Adrenal gland (tissue), 9 donors: ENCODE measurements at regions not wholly inside any gene's neighbourhood (a gene's known extent, or its start where the extent isn't known, plus 50 kb on each side); places are given as distances from the start of the nearest gene placed in this dataset.
"Not testable (repeated sequence)": the region's sequence is repeated elsewhere in the genome, so short reads cannot be mapped to it uniquely, and the experiment has no call there.

Experiments
- DNase-seq, 7 donors: peaks; one replicate each; pipeline ENCODE4 v3.0.0-alpha.2; 2019 to 2020
- H3K27ac ChIP-seq, 5 donors: fragments of 200-600 bp; sonication (generic) in 4 of 5; 1 replicate in 3 of 5; 2 replicates in 2 of 5; pipeline versions ENCODE4 v1.5.1 to v1.8.0; 2016 to 2020; ENCODE audit warnings: mild to moderate bottlenecking in 1 of 5
- H3K27me3 ChIP-seq: fragments of 200-600 bp; 2 replicates; pipeline ENCODE4 v1.8.0; 2021
- H3K36me3 ChIP-seq, 2 donors: fragments of 200-600 bp; replicated peaks in 1 of 2; 1 replicate in 1 of 2; 2 replicates in 1 of 2; pipeline versions ENCODE4 v1.5.1 to v1.8.0; 2018 to 2022
- H3K4me1 ChIP-seq, 2 donors: fragments of 200-600 bp; replicated peaks in 1 of 2; 1 replicate in 1 of 2; 2 replicates in 1 of 2; pipeline versions ENCODE4 v1.5.1 to v1.8.0; 2018 to 2021
- H3K4me3 ChIP-seq, 4 donors: fragments of 200-600 bp; sonication (generic) in 3 of 4; one replicate each; pipeline ENCODE4 v1.5.1; 2016 to 2018
- H3K9me3 ChIP-seq, 3 donors: fragments of 200-600 bp; sonication (generic) in 1 of 3; replicated peaks in 1 of 3; 1 replicate in 2 of 3; 2 replicates in 1 of 3; pipeline versions ENCODE4 v1.5.1 to v1.8.0; 2016 to 2021
- POLR2A ChIP-seq, 2 donors: fragments of 450-650 bp; IDR thresholded peaks; one replicate each; pipeline ENCODE4 v1.6.1; 2017; ENCODE audit warnings: antibody characterized with exemption in 2 of 2, mild to moderate bottlenecking in 2 of 2, moderate library complexity in 1 of 2
- WGBS, 4 donors: extraction: QIAGEN DNeasy Blood & Tissue Kit in 2 of 4; methylation state at CpG; one replicate each; pipeline versions ENCODE4 v1.1.5 to v1.1.7; 2013 to 2017; 5-methylcytosine and 5-hydroxymethylcytosine counted together
- intact Hi-C, 2 donors: fragments of 100-400 bp; cut with DNase I; formaldehyde crosslinking; loops; one replicate each; pipeline versions ENCODE4 v1.14.1 to v1.15.0; 2022 to 2023
- TF ChIP-seq, protein P1 (sequence below), 6 experiments: fragments of 450-650 bp in 4 of 6; fragments of 200-600 bp in 2 of 6; sonication (generic) in 1 of 6; IDR thresholded peaks; 1 replicate in 5 of 6; 2 replicates in 1 of 6; pipeline versions ENCODE4 v1.5.1 to v1.8.0; 2016 to 2021; ENCODE audit warnings: antibody characterized with exemption in 6 of 6, mild to moderate bottlenecking in 2 of 6, moderate library complexity in 1 of 6
- donor health status: healthy with polysubstance abuse.
- donor health status: Bipolar disorder and iron deficiency.
- donor health status: DM: yes; HTN: yes; CAD: no.
- donor health status: DM: no; HTN: no; CAD: no.
- donor health status: DM: no; HTN: no; CAD: no.

DNA sequence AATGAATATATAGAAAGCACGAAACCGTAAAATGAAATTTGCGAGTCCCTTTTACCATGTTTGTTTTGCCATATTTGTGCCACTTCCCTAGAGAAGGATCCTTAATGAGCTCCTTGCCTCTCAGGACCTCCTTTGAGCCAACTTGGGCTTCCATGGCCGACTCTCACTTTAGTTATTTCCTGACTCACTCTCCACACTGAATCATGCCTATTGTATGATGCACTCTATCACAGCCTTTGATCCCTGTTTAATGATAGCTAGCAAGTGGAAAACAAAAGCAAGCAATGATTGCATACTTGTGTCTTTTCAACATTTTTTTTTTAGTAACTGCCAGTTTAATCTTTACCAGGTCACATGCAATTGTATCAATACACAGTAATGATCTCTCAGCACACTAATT, 153.2 kb downstream of the CCER1 start:
- intact Hi-C loops, result no loop called here
- Histone ChIP-seq H3K4me3 (no peak overlapping the region), H3K27me3 (no peaks in the 10 kb centered on the region), H3K4me1 (no peaks in the 10 kb centered on the region), H3K36me3 (no peaks in the 10 kb centered on the region), H3K27ac (no peak overlapping the region), H3K9me3 (no peaks in the 10 kb centered on the region)
- DNase-seq, result no peak
- WGBS, 4 donors, result 78 to 86% (median 84%) methylated on average over 4 of the region's 4 CpGs
- TF ChIP-seq, protein P1, sequence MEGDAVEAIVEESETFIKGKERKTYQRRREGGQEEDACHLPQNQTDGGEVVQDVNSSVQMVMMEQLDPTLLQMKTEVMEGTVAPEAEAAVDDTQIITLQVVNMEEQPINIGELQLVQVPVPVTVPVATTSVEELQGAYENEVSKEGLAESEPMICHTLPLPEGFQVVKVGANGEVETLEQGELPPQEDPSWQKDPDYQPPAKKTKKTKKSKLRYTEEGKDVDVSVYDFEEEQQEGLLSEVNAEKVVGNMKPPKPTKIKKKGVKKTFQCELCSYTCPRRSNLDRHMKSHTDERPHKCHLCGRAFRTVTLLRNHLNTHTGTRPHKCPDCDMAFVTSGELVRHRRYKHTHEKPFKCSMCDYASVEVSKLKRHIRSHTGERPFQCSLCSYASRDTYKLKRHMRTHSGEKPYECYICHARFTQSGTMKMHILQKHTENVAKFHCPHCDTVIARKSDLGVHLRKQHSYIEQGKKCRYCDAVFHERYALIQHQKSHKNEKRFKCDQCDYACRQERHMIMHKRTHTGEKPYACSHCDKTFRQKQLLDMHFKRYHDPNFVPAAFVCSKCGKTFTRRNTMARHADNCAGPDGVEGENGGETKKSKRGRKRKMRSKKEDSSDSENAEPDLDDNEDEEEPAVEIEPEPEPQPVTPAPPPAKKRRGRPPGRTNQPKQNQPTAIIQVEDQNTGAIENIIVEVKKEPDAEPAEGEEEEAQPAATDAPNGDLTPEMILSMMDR (IDR thresholded peaks at IDR 0.05), result no peak
- no peak for TF ChIP-seq POLR2A (IDR thresholded peaks at IDR 0.05)

DNA sequence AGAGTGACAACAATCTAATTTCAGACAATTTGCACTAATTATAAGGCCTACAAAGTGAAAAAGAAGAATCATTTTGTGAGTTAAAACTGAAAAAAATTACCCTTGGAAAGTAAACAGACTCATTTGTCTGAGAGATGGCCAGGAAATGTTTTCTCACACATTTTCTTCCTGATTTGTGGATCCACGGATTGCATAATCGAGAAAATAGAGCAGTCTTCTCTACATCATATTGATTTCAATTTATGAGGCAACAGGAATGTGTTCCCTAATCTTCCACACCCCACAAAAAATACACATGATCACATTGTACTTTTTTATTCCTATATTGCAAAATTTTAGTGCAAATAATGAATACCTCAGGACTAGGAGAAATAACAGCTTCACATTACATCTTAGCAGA, 160.8 kb downstream of the CCER1 start:
- H3K27ac ChIP-seq, result no peak overlapping the region
- H3K4me3 ChIP-seq, result no peak overlapping the region
- TF ChIP-seq, protein P1 (IDR thresholded peaks at IDR 0.05), result no peak
- no peak for TF ChIP-seq POLR2A (IDR thresholded peaks at IDR 0.05)
- intact Hi-C loops, result no loop called here
- no peaks in the 10 kb centered on the region for H3K4me1 ChIP-seq
- H3K36me3 ChIP-seq, result no peaks in the 10 kb centered on the region
- no peaks in the 10 kb centered on the region for H3K27me3 ChIP-seq
- DNase-seq, result no peak
- H3K9me3 ChIP-seq, result no peaks in the 10 kb centered on the region
- 35 to 76% (median 56%) methylated on average over 2 of the region's 2 CpGs for WGBS, 4 donors

DNA sequence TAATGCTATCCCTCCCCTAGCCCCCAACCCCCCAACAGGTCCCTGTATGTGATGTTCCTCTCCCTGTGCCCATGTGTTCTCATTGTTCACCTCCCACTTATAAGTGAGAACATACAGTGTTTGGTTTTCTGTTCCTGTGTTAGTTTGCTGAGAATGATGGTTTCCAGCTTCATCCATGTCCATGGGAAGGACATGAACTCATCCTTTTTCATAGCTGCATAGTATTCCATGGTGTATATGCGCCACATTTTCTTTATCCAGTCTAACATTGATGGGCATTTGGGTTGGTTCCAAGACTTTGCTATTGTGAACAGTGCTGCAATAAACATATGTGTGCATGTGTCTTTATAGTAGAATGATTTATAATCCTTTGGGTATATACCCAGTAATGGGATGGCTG, 162.3 kb downstream of the CCER1 start:
- H3K27ac ChIP-seq, H3K27me3 ChIP-seq, H3K36me3 ChIP-seq, intact Hi-C loops, DNase-seq, H3K4me3 ChIP-seq, H3K9me3 ChIP-seq, H3K4me1 ChIP-seq: not testable (repeated sequence)
- 73 to 90% (median 88%) methylated on average over 1 of the region's 1 CpG for WGBS, 4 donors

DNA sequence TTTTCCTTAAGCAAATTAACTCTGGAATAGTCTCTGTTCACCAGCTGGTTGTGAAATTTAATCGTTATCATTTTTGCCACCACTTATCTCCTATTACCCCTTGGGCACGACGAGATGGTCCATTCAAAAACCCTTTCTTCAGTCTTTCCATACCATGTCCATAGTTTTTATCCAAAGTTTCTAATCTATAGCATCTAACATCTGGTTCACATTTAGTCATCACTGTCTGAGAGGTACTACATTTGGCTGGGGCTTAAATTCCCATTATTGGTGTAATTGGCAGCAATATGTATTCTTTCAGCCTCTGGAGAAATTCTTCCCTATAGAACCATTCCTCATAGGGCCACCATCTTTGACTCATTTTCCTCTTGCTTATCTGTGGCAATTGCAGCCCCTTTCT, 163.5 kb downstream of the CCER1 start:
- H3K9me3 ChIP-seq, result no peaks in the 10 kb centered on the region
- H3K36me3 ChIP-seq, result no peaks in the 10 kb centered on the region
- DNase-seq, result no peak
- no peak overlapping the region for H3K27ac ChIP-seq
- TF ChIP-seq POLR2A (IDR thresholded peaks at IDR 0.05), result no peak
- TF ChIP-seq, protein P1 (IDR thresholded peaks at IDR 0.05), result no peak
- H3K4me3 ChIP-seq, result no peak overlapping the region
- H3K27me3 ChIP-seq, result no peaks in the 10 kb centered on the region
- WGBS, 4 donors, result 61 to 68% (median 64%) methylated on average over 3 of the region's 3 CpGs
- no peaks in the 10 kb centered on the region for H3K4me1 ChIP-seq
- intact Hi-C loops, result no loop called here

DNA sequence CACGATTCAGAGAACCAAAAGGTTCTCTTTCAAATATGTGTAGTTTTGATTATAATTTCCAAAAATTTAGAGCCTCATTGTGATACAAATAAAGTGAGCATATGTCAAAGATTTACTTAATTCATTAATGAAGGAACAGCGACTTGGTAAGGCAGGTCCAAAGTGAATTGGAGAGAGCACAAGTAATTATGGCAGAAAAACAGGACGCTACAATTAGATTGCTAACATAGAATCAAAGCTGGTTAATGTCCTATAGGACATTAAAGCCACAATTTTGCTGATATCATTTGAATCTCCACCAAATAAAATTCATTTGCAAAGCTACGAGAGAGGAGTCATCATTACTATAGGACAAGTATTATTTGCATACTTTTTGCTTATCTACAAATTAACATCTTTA, 164.2 kb downstream of the CCER1 start:
- TF ChIP-seq, protein P1 (IDR thresholded peaks at IDR 0.05), result no peak

More for the DNA sequence above, 164.2 kb downstream of the CCER1 start:
- Histone ChIP-seq H3K4me3 (no peak overlapping the region), H3K9me3 (no peaks in the 10 kb centered on the region), H3K27me3 (no peaks in the 10 kb centered on the region), H3K27ac (no peak overlapping the region), H3K4me1 (no peaks in the 10 kb centered on the region), H3K36me3 (no peaks in the 10 kb centered on the region)
- DNase-seq, result no peak
- intact Hi-C loops, result no loop called here
- 58 to 66% (median 61%) methylated on average over 4 of the region's 4 CpGs for WGBS, 4 donors
